D721Med (cell line): ENCODE measurements at regions not wholly inside any gene's neighbourhood (a gene's known extent, or its start where the extent isn't known, plus 50 kb on each side); places are given as distances from the start of the nearest gene placed in this dataset.

Source experiments
- DNase-seq: peaks from one replicate; pipeline ENCODE4 v3.0.0; 2011; ENCODE audit warnings: low spot score; ENCODE audit not compliant: insufficient read length
- FAIRE-seq: peaks from 2 replicates; lab custom pipeline; 2011; peaks lifted over from hg19 to GRCh38; lab: Jason Lieb, UNC
- TF ChIP-seq, protein P1 (sequence below): IDR thresholded peaks from 2 replicates; pipeline ENCODE4 v1.5.1; 2012; ENCODE audit warnings: mild to moderate bottlenecking, control low read depth; ENCODE audit not compliant: insufficient read depth; ENCODE audit errors: missing control alignments

DNA sequence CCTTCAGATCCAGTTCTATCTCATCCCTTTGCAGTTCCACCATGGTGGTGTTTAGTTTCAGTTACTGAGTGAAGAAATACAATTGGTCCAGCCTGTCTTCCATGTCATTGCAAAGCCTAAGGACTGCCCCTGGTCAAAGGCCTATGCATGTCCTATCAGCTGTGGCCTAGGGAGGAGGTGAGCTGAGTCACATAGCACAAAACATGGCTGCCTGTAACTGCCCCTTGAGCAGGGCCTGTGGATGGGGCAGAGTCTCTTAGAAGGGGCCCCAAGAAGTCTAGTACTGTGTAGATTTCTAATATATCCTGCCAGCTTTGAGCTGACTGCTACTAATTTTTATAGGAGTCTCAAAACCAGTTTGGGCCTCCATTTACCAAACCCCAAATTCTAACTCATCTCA, 296.7 kb downstream of the FBXW7 start:
- TF ChIP-seq, protein P1, sequence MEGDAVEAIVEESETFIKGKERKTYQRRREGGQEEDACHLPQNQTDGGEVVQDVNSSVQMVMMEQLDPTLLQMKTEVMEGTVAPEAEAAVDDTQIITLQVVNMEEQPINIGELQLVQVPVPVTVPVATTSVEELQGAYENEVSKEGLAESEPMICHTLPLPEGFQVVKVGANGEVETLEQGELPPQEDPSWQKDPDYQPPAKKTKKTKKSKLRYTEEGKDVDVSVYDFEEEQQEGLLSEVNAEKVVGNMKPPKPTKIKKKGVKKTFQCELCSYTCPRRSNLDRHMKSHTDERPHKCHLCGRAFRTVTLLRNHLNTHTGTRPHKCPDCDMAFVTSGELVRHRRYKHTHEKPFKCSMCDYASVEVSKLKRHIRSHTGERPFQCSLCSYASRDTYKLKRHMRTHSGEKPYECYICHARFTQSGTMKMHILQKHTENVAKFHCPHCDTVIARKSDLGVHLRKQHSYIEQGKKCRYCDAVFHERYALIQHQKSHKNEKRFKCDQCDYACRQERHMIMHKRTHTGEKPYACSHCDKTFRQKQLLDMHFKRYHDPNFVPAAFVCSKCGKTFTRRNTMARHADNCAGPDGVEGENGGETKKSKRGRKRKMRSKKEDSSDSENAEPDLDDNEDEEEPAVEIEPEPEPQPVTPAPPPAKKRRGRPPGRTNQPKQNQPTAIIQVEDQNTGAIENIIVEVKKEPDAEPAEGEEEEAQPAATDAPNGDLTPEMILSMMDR = no peak
- DNase-seq = no peak
- no peak for FAIRE-seq

DNA sequence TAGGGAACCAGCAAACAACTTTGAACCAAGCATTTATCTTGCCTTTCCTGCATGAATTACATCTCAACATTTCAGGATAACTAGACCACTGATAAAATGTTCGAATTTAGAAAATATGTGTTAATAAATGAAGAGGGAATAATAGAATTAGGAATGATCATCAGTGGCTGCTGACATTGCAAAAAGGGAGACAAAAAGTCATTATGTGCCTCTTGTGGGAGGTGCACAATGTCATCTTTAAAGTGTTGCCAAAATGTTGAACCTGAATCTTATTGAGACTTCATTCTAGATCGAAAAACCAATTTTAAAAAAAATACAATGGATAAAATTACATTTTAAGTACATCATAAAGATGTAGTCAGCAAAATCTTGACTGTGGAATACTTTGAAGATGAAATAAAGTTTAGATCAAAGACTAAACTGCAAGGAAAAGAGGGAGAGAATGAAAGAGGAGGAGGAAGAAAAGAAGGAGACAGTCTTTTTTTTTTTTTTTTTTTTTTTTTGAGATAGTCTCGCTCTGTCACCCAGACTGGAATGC, 299.3 kb downstream of the FBXW7 start:
- TF ChIP-seq, protein P1 = no peak
- DNase-seq (no peak), FAIRE-seq (no peak)

DNA sequence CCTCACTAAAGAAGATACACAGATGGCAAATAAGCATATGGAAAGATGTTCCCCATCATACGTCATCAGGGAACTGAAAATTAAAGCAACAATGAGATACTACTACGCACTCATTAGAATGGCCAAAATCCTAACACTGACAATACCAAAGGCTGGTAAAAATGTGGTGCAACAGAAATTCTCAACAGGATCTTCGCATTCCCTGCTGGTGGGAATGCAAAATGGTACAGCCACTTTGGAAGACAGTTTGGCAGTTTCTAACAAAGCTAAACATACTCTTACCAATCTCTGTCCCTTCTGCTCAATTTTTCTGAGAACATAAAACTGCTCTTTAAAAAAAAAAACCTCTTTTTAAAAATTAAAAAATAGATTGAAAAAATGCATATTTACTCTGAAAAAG, 300.2 kb downstream of the FBXW7 start:
- no peak for FAIRE-seq
- TF ChIP-seq, protein P1 = no peak
- DNase-seq = no peak

DNA sequence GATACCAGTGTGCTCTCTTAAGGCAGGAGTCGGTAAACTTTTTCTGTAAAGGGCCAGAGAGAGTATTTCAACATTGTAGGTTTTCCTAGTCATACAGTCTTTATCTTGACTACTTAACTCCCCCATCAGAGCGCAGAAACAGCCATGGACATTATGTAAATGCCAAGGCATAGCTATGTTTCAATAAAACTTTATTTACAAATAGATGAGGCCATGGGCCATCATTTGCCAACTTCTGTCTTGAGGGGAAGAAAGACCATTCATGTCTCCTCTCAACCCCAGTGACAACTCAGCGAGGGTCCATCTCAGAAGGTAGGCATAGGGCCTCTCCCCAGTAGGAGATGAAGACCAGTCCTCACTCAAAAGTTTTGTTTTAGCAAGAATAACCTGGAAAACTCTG, 301.3 kb downstream of the FBXW7 start:
- FAIRE-seq (no peak), DNase-seq (no peak)
- TF ChIP-seq, protein P1 = no peak

DNA sequence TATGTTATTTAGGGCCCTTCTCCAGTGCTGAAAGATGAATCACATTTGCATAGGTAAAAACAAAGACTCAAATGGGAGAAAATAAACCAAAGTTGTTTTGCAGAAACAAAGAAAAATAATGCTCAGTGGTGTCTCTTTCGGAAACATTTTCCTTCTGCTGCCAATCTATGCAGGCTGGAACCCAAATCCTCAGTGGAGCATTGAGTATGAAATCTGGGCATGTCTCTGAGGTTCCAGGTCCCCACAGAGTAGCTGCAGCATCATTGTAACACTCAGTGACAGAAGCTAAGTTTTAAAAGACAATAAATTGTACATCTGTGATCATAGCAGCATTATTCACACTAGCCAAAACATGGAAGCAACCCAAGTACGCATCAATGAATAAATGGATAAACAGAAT, 303.6 kb downstream of the FBXW7 start:
- TF ChIP-seq, protein P1 = no peak
- DNase-seq = no peak
- no peak for FAIRE-seq

DNA sequence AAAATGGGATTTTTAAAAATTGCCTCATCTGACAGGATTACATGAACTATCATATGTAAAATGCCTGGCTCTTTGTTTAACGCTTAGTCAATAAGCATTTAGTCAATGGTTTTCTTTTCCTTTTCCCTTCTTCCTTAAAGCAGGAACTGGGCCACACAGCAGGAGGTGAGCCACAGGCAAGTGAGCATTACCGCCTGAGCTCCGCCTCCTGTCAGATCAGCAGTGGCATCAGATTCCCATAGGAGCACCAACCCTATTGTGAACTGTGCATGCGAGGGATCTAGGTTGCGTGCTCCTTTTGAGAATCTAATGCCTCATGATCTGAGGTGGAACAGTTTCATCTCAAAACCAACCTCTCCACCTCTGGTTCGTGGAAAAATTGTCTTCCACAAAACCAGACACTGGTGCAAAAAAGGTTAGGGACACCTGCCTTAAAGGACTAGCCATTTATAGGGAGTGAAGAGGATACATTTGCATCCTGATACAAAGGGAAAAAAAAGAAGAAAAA, 306.1 kb downstream of the FBXW7 start:
- FAIRE-seq (no peak), DNase-seq (no peak)
- TF ChIP-seq, protein P1 = no peak

DNA sequence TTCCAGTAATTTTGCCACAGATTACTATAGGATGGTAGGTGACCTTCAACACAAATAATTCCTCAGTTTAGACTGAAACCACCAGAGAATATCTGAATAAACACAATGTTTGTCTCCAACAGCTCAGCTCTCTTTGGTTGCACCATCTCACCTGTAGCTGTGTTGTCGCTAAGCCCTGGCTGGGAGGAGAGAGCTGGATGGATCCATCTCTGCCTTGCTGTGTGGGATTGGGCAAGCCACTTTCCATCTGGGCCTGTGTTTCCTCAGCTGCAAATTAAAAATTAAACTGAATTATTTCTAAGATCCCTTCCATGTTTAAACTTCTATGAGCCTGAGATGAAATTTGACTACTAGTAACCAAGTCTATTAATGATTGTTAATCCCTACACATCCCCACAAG, 310.2 kb downstream of the FBXW7 start:
- TF ChIP-seq, protein P1 = no peak
- FAIRE-seq (no peak), DNase-seq (no peak)
